AG04449 (cell line): ENCODE measurements at regions not wholly inside any gene's neighbourhood (a gene's known extent, or its start where the extent isn't known, plus 50 kb on each side); places are given as distances from the start of the nearest gene placed in this dataset.
"Not testable (repeated sequence)": the region's sequence is repeated elsewhere in the genome, so short reads cannot be mapped to it uniquely, and the experiment has no call there.

Source experiments
- CTCF ChIA-PET: fragments of 350-600 bp; formaldehyde crosslinking; extraction: SDS; loops from one replicate; lab custom pipeline; 2021; ENCODE audit warnings: antibody characterized with exemption; lab: Yijun Ruan, JAX
- POLR2A ChIA-PET: fragments of 400-600, 350-600 bp; formaldehyde crosslinking; extraction: SDS; loops from one replicate; lab custom pipeline; 2020; ENCODE audit warnings: antibody characterized with exemption, inconsistent platforms; lab: Yijun Ruan, JAX
- DNase-seq: peaks from one replicate; pipeline ENCODE4 v3.0.0-alpha.2; 2010; ENCODE audit warnings: low read depth, low spot score
- H3K4me3 ChIP-seq: 2 replicates; pipeline ENCODE4 v1.5.1; 2011; ENCODE audit warnings: low read depth, mild to moderate bottlenecking, control low read depth, low read length
- TF ChIP-seq, protein P1 (sequence below): IDR thresholded peaks from one replicate; pipeline ENCODE4 v1.5.1; 2011; ENCODE audit warnings: mild to moderate bottlenecking, moderate library complexity, low read length, control low read depth, inconsistent platforms; ENCODE audit not compliant: insufficient read depth; ENCODE audit errors: missing control alignments

DNA sequence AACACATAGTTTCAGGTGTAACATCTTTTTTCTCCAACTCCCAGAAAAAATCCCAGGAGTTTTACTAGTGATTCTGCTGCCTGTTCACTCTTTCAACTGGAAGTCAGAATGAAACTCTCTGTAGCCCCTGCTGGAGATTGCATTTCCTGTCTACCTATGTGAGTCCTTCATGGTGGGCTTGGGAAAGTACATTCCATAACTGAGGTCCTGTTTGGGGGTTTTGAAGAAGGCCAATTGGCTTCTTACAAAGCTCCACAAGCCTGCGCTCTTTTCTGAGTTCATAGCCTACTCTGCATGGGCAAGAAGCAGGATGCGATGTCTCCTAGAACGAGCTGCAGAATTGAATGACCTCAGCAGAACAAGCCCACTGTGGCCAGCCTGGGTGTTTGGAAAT, 86.7 kb downstream of the LYZL2 start:
- ChIA-PET CTCF (interaction anchor here (1.1 to 2.8 kb wide), 5 partner anchors 9 to 151 kb away, joined by 3 to 8 read pairs (median 7); no protein-coding TSS in a partner anchor), POLR2A (no interaction called here)
- no peak for DNase-seq
- H3K4me3 ChIP-seq = no peak overlapping the region
- TF ChIP-seq, protein P1, sequence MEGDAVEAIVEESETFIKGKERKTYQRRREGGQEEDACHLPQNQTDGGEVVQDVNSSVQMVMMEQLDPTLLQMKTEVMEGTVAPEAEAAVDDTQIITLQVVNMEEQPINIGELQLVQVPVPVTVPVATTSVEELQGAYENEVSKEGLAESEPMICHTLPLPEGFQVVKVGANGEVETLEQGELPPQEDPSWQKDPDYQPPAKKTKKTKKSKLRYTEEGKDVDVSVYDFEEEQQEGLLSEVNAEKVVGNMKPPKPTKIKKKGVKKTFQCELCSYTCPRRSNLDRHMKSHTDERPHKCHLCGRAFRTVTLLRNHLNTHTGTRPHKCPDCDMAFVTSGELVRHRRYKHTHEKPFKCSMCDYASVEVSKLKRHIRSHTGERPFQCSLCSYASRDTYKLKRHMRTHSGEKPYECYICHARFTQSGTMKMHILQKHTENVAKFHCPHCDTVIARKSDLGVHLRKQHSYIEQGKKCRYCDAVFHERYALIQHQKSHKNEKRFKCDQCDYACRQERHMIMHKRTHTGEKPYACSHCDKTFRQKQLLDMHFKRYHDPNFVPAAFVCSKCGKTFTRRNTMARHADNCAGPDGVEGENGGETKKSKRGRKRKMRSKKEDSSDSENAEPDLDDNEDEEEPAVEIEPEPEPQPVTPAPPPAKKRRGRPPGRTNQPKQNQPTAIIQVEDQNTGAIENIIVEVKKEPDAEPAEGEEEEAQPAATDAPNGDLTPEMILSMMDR = no peak

DNA sequence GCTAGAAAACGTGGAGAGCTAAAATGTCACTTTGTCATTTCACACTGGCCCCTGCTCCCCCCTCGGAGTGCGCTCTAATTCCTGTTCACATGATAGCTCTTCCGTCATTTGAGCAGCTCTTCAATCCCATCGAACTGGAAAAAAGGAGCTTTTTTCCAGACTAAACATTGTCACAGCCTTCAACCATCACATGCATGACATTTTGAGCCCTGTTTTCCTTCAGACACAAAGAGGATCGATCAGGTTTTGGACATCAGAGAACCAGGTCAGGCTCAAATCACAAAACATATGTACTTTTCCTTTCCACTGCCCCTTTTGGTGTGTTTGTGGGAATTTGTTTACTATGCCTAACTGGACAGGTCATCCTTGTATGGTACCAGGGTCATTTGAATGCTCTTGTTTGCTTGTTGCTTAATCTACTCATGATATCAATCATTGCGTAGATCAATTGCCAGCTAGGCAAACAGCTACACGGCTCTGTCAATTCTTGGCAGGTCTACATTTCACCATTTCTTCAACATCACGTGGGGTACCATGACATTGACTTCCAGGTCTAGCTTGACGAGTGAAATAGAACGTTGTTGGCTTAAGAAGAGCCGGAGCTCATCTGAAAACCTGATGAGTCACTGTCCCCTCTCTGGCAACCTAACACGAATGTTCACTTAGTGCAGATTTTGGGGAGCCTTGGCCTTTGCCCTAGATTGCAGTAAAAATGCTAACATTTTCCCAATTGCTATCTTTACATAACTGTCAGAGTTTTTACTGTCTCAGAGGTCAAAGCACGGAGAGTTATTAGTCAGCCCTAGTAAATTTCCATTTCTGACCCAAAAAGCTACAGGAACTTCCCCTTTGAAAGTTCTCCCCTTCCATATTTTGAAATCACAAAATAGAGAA, 87.3 kb downstream of the LYZL2 start:
- H3K4me3 ChIP-seq = no peak overlapping the region
- ChIA-PET POLR2A (no interaction called here), CTCF (interaction anchor here (1.0 to 2.8 kb wide), 7 partner anchors 9 to 151 kb away, joined by 3 to 8 read pairs (median 6); no protein-coding TSS in a partner anchor)
- DNase-seq = no peak
- TF ChIP-seq, protein P1 = no peak

DNA sequence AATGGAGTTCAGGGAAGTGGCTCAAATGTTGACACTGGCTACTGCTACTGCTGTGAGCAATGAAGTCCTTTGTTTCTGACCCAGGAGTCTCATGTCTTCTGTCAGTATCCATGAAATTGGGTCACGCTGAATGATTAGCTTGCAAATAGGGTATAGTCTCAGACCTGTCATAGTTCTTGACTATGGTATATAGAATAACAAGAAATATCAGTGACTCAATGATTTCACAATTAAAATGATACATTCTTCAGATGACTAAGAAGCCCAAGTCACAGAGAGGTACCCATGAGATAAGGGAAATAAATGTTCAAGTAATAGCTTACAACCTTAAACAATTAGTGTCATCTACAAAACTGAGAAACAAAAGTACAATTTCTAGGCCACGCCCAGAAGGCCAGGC, 89.3 kb downstream of the LYZL2 start:
- POLR2A ChIA-PET = no interaction called here
- CTCF ChIA-PET = interaction anchor here (0.8 to 2.8 kb wide), 6 partner anchors 41 to 180 kb away, joined by 3 to 7 read pairs (median 4); no protein-coding TSS in a partner anchor
- DNase-seq = no peak
- no peak overlapping the region for H3K4me3 ChIP-seq
- TF ChIP-seq, protein P1 = no peak

DNA sequence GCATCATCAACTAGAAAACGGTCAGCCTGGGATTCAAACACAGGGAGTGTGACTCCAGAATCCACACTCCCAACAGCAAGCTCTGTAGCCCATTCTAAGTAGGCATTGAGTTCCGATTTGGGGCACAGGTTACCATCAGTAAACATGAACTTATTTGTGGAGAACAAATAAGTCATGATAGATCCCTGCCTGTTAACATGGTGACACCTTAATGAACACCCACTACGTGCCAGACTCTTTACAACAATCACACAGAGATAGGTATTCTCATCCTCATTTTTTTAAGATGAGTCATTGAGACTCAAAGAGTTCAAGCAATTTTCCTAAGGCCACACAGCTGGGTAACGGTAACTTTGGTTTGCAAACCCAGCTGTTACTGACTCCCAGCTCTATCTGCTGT, 91.5 kb downstream of the LYZL2 start:
- TF ChIP-seq, protein P1 = no peak
- ChIA-PET CTCF (interaction anchor here (1.1 to 4.1 kb wide), 10 partner anchors 10 to 178 kb away, joined by 3 to 33 read pairs (median 4); no protein-coding TSS in a partner anchor), POLR2A (no interaction called here)
- DNase-seq = no peak
- no peak overlapping the region for H3K4me3 ChIP-seq

DNA sequence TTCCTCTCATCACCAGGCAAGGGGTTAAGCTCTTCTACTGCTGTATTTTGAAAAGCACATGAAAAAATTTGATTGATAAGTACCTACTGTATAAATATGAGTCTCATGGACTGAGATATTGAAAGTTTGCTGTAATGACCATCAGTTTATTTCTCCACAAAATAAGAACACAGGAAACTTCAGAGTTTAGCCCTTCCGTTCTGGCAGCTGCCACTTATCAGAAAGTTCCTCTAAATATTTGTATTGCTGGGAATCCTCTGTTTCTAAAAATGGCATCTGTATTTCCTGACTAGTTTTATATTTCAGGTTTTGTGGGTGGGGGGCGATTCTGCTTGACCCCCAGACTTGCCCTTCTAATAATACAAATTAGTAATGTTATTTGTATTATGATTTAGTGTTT, 92.0 kb downstream of the LYZL2 start:
- no peak overlapping the region for H3K4me3 ChIP-seq
- DNase-seq = no peak
- TF ChIP-seq, protein P1 = no peak
- ChIA-PET POLR2A (no interaction called here), CTCF (interaction anchor here (0.8 to 4.1 kb wide), 18 partner anchors 9 to 178 kb away, joined by 3 to 33 read pairs (median 4); no protein-coding TSS in a partner anchor)

DNA sequence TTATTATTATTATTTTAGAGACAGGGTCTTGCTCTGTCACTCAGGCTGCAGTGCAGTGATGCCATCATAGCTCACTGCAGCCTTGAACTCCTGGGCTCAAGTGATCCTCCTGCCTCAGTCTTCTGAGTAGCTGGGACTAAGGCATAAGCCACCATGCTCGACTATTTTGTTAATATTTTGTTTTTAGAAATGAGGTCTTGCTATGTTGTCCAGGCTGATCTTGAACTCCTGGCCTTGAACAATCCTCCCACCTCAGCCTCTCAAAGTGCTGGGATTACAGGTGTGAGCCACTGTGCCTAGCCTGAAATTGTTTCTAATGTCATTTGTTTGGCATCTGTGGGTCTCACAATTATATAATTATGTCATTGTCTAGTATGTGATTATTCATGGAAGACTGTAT, 92.4 kb downstream of the LYZL2 start:
- H3K4me3 ChIP-seq, POLR2A ChIA-PET, DNase-seq: not testable (repeated sequence)
- CTCF ChIA-PET = interaction anchor here (0.8 to 4.1 kb wide), 22 partner anchors 9 to 145 kb away, joined by 3 to 33 read pairs (median 4); no protein-coding TSS in a partner anchor
